ENCODE measurements at regions not wholly inside any gene's neighbourhood (a gene's known extent, or its start where the extent isn't known, plus 50 kb on each side); places are given as distances from the start of the nearest gene placed in this dataset.
"Not testable (repeated sequence)": the region's sequence is repeated elsewhere in the genome, so short reads cannot be mapped to it uniquely, and the experiment has no call there.

GRCh38 chr14:106269451-106270204 is 743.2 kb downstream of the TMEM121 start:
- TF ChIP-seq CTCF (IDR thresholded peaks at IDR 0.05) (no peak), POLR2AphosphoS5 (IDR thresholded peaks at IDR 0.05) (no peak), POLR2A (IDR thresholded peaks at IDR 0.05) (no peak), EP300 (IDR thresholded peaks at IDR 0.05) (no peak)
- Histone ChIP-seq H3K27me3 (peaks cover 0 to 31% (median 3%) of the 10 kb centered on the region in 3 donors), H3K27ac (no peak overlapping the region), H3K36me3 (no peaks in the 10 kb centered on the region), H3K4me3 (no peak overlapping the region), H3K4me1 (peaks cover 0 to 1% (median 0%) of the 10 kb centered on the region in 4 donors), H3K9me3 (no peaks in the 10 kb centered on the region)
- WGBS, 5 donors, result 65 to 74% (median 69%) methylated on average over 12 of the region's 12 CpGs
- no peak for DNase-seq
- intact Hi-C loops (cut with DNase I; ENCODE audit: low total_unique reads), result no loop called here

- H3K9me3 ChIP-seq; intact Hi-C loops (cut with DNase I; ENCODE audit: low total_unique reads): not testable (repeated sequence)
- WGBS, 5 donors, result 27 to 49% (median 29%) methylated on average over 3 to 4 of the region's 4 CpGs
These were observed 744.2 kb downstream of the TMEM121 start for GRCh38 chr14:106270476-106271121.

GRCh38 chr14:106276326-106277267 is 750.2 kb downstream of the TMEM121 start:
- peak in 1 of 2 donors; percentile 9 for DNase-seq
- H3K27ac ChIP-seq, result no peak overlapping the region
- H3K4me1 ChIP-seq, result no peaks in the 10 kb centered on the region
- no peak overlapping the region for H3K4me3 ChIP-seq
- TF ChIP-seq CTCF (IDR thresholded peaks at IDR 0.05) (no peak), POLR2A (IDR thresholded peaks at IDR 0.05) (no peak), EP300 (IDR thresholded peaks at IDR 0.05) (no peak), POLR2AphosphoS5 (IDR thresholded peaks at IDR 0.05) (no peak)
- no peaks in the 10 kb centered on the region for H3K36me3 ChIP-seq
- WGBS, 5 donors, result 53 to 63% (median 61%) methylated on average over 11 to 12 of the region's 12 CpGs
- peaks cover 0 to 37% (median 6%) of the 10 kb centered on the region in 3 donors for H3K27me3 ChIP-seq
- intact Hi-C loops (cut with DNase I; ENCODE audit: low total_unique reads), result no loop called here
- no peaks in the 10 kb centered on the region for H3K9me3 ChIP-seq

More at GRCh38 chr14:106270476-106271121, 744.2 kb downstream of the TMEM121 start:
- peaks cover 0 to 33% (median 3%) of the 10 kb centered on the region in 3 donors for H3K27me3 ChIP-seq
- not testable (repeated sequence) for DNase-seq, H3K4me1 ChIP-seq, H3K36me3 ChIP-seq, H3K4me3 ChIP-seq, H3K27ac ChIP-seq

GRCh38 chr14:106277503-106277902 is 751.1 kb downstream of the TMEM121 start:
- 24 to 36% (median 29%) methylated on average over 3 of the region's 3 CpGs for WGBS, 5 donors
- TF ChIP-seq EP300 (IDR thresholded peaks at IDR 0.05), result no peak
- no peak for TF ChIP-seq POLR2A (IDR thresholded peaks at IDR 0.05)
- TF ChIP-seq CTCF (IDR thresholded peaks at IDR 0.05), result peak in 4 of 7 experiments; percentile 29 to 48 (median 39)
- no peak for TF ChIP-seq POLR2AphosphoS5 (IDR thresholded peaks at IDR 0.05)
- intact Hi-C loops (cut with DNase I; ENCODE audit: low total_unique reads), result no loop called here
- Histone ChIP-seq H3K27me3 (peaks cover 0 to 37% (median 6%) of the 10 kb centered on the region in 3 donors), H3K9me3 (no peaks in the 10 kb centered on the region), H3K4me1 (no peaks in the 10 kb centered on the region), H3K36me3 (no peaks in the 10 kb centered on the region), H3K4me3 (no peak overlapping the region), H3K27ac (no peak overlapping the region)
- peak in 1 of 2 donors; percentile 61 for DNase-seq

All from stomach (tissue), 8 donors.